H1 (cell line): ENCODE measurements at regions not wholly inside any gene's neighbourhood (a gene's known extent, or its start where the extent isn't known, plus 50 kb on each side); places are given as distances from the start of the nearest gene placed in this dataset.

Experiments
- ATF2 ChIP-seq: IDR thresholded peaks from 2 replicates; pipeline ENCODE4 v1.6.1; 2012; ENCODE audit warnings: low read length, inconsistent platforms
- BACH1 ChIP-seq: IDR thresholded peaks from 2 replicates; pipeline ENCODE4 v1.6.1; 2012; ENCODE audit warnings: low read length, improper control_type of control experiment
- KDM4A ChIP-seq: IDR thresholded peaks from one replicate; pipeline ENCODE4 v1.7.1; 2012; ENCODE audit warnings: low read depth, mild to moderate bottlenecking, moderate library complexity, low read length, inconsistent platforms; ENCODE audit not compliant: severe bottlenecking

- no peak for TF ChIP-seq ATF2
- no peak for TF ChIP-seq KDM4A
- TF ChIP-seq BACH1: no peak
Observed at GRCh38 chr4:122278976-122279375, 99.8 kb upstream of the ADAD1 start (continued).
